ENCODE measurements at regions not wholly inside any gene's neighbourhood (a gene's known extent, or its start where the extent isn't known, plus 50 kb on each side); places are given as distances from the start of the nearest gene placed in this dataset.
"Not testable (repeated sequence)": the region's sequence is repeated elsewhere in the genome, so short reads cannot be mapped to it uniquely, and the experiment has no call there.

GRCh38 chr6:113750151-113750855, 106.8 kb upstream of the MARCKS start:
- peak; percentile 83 for DNase-seq

GRCh38 chr6:113754291-113754690, 102.9 kb upstream of the MARCKS start:
- no peak for DNase-seq

- DNase-seq: no peak
Observed at GRCh38 chr6:113755449-113756289, 101.5 kb upstream of the MARCKS start.

DNA sequence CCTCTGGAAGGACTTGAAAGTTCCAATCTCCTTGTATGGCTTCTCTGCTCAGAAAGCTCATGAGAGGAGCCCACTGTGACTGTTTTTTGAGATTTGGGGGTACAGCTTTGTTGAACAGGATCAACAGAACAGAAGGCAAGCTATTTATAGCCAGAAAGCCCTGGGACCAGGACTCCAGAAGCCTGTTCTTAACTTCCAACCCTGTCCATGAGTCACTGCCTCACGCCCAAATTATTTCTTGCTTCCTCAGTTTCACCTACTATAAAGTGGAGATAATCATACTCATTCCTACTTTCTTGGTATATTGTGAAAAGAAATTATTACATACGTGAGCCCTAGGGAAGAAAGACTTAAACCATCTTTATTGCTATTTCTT, 100.9 kb upstream of the MARCKS start:
- DNase-seq: no peak

- no peak for DNase-seq
Observed at GRCh38 chr6:113758214-113758613, 98.9 kb upstream of the MARCKS start.

DNA sequence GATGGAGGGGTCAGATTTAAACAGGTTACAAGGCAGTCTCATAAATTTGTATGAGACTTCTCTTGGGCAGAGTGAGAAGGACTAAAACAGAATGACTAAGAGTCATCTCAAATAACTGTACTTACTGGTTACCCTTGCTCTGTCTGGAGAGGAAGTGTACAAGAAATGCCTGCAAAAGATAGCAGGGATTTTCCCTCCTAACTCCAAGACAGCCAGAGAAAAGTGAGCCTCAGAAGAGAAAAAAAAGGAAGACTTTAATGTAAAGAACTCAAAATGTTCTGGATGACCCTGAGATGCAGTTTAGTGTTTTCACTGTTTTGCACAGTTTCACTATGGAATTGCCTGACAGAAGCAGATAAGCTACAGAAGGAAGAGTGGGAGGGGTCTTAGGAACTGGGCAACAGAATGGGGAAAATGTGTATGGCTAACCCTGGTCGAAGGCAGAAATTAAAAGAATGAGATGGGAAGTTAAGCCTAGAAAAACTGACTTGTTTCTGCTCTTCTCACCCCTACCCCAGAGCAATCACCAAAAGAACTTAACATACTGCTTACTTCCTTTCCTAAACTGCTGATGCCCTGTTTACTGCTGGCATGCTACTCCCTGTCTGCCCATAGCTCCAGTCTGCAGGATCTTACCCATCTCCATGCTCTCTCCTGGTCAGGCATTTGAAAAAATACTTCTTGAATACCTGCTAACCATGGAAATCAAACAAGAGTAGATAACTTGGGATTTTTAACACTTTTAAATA, 98.1 kb upstream of the MARCKS start:
- DNase-seq: peak; percentile 86

- DNase-seq: peak; percentile 94
Observed at GRCh38 chr6:113762641-113763040, 94.5 kb upstream of the MARCKS start.

DNA sequence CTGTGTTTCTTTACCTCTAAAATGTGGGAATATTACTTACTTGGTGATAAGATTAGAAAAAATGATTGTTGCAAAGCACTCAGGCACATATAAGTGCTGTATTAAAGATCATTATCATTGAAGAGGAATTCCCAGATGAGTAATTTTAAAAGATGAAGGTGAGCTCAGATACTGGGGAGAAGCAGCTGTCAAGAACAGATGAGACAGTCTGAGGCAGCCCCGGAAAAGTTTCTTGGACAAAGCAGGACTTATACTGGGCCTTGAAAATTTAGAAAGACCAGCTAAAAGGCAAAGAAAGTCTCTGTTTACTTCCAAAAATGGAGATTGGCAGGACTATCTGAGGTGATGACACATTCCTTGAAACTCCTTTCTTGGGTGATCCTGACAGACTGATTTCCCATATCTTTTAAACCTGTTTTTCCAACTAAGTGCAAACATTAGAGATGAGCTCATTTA, 93.8 kb upstream of the MARCKS start:
- DNase-seq: peak; percentile 36

DNA sequence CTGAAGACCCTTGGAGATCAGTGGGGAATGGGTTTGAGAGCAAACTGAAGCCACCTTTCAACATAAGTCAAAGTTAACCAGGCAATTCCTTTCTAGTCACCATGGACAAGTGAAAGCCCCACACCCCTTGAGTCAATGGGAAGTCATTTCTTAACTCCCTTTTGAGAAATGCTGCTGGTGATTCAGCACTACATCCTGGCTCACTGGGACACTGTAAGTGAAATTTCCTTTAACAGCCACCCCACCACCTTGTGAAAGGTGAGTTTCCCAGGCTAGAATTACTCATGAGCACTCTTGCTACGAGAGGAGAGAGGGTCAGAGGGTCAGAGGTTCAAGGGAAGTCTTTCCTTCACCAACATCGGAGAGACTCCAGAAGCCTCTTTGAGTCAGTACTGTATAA, 93.3 kb upstream of the MARCKS start:
- DNase-seq: peak; percentile 96

GRCh38 chr6:113765909-113766308, 91.2 kb upstream of the MARCKS start:
- DNase-seq: no peak

DNA sequence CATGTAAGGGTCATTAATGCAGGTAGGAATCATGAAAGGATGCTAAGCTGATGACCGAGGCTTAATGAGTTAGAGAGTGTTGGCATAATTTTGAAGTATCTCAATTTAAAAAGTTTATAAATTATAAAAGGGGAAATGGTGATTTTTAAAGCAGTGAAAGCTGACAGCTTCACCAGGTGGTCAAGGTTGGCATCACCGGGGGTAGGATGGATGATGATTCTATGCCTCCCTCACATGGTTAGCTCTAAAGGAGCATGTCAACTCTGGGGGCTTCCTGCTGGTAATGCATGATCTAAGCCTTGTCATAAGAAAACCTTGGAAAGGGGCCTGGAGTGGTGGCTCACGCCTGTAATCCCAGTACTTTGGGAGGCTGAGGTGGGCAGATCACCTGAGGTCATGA, 89.2 kb upstream of the MARCKS start:
- DNase-seq: no peak

DNA sequence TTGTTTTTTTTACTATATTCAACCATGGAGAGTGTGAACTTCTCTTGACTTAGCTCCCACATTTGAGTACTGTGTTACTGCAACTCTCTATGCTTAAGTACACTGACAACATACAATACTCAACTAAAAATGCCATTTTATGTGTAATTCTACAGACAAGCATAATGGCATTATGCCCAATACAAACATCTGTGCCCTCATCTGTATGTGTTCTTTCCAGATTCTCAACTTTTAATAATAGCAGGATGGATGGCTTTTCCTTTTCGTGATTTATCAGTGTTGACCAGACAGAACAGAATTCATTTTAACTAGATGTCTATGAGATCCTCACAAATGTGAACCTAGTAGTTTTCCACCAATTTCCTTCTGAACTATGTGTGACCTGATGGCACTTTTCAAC, 84.2 kb upstream of the MARCKS start:
- DNase-seq: no peak

DNA sequence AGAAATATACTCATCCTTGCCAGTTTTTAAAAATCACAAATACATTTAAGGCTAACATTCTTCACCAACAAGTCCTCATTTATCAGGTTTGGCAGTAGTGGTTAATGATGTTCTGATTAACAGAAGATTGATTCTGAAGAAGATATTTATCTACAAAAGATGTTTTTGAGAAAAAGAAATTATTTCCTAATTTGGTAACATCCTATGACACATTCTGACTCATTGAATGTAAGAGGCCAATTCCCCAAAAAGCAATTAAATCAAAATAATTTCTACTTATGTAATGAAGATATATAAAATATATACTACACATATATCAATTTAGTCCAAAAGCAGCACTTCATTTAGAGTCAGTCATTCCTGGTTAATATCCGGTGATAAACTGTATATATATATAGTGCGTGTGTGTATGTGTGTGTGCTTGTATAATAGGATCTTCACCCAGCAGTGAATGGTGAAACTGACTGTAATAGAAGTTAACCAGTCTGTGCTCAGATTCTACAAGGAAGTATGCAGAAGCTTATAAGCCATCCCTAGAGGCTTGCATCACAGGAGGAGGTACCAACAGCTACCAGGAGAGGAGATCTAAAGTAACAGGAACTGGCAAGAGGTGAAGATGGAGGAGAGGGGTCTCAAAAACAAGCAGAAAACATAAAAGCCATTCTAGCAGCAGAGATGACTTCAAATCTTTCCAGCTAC, 82.9 kb upstream of the MARCKS start:
- peak; percentile 81 for DNase-seq

- no peak for DNase-seq
Observed at GRCh38 chr6:113776998-113777397, 80.1 kb upstream of the MARCKS start.

GRCh38 chr6:113777601-113778000, 79.5 kb upstream of the MARCKS start:
- no peak for DNase-seq

DNA sequence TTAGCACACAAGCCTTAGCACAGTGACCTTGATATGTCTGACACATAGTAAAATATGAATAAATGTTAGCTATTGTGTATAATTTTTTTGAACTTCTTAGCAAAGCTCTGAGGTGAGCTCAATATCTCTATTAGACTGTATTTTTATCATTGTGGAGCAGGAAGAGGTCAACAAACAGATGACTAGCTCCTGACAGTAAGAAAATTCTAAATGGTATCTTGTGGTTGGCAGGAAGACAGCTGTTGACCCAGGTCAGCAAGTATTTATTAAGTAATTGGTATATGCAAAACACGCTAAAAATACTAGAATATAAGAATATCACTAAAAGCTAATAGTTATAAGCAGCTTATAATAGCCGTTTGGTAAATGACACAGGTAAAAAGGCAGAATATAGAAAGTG, 77.5 kb upstream of the MARCKS start:
- DNase-seq: no peak

DNA sequence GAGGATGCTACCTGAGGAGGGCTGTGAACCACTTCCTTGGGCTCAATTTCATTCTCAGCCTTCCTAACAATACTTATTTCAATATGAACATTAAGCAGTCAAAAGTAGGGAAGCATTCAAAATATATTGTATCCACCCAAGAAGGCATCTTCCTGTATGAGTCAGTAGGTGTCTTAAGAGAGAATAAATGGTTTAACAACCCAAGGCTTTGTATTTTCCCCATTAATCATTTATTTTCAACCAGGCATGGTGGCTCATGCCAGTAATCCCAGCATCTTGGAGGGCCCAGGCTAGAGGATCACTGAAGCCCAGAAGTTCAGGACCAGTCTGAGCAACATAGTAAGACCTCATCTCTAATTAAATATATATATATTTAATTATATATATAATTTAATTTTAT, 74.5 kb upstream of the MARCKS start:
- DNase-seq: peak; percentile 22

DNA sequence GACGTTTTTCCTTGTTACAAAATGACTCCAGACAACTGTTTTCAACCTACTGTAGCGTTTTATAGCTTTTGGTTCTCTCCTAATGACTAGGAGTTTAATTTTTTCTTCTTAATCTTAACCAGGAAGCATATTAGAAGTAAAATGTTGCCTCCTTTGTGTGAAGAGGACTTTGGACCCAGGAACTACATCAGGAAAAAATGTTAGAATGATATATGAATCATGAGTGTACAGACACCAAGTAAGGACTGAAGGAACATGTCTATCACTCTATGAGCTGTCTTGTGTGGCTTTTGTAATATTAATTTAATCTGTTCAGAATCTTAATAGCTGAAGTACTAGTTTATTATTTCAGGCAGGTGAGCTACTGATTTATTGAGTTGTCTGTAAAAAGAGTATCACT, 71.0 kb upstream of the MARCKS start:
- DNase-seq: no peak

DNA sequence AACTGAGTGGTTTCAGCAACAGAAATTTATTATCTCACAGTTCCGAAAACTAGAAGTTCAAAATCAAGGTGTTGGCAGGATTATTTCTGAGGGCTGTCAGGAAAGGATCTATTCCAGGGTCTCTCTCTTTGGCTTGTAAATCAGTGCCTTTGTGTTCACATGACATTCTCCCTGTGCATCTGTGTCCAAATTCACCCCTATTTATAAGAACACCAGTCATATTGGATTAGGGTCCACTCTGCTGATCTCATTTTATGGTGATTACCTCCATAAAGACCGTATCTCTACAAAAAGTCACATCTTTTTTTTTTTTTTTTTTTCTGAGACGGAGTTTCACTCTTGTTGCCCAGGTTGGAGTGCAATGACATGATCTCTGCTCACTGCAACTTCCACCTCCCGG, 68.6 kb upstream of the MARCKS start:
- DNase-seq: no peak

DNA sequence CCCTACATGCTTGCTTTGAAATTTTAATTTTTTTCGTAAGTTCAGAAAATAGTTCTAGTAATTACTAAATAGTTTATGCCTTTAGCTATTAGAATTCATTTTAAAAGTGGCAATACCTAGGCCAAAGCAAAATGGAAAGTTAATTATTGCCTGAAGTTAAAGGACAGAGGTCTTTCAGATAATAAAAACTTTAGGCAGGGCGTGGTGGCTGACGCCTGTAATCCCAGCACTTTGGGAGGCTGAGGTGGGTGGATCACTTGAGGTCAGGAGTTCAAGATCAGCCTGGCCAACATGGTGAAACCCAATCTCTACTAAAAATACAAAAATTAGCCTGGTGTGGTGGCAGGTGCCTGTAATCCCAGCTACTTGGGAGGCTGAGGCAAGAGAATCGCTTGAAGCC, 65.9 kb upstream of the MARCKS start:
- DNase-seq: not testable (repeated sequence)

- peak; percentile 30 for DNase-seq
Observed at GRCh38 chr6:113795371-113795770, 61.8 kb upstream of the MARCKS start.

DNA sequence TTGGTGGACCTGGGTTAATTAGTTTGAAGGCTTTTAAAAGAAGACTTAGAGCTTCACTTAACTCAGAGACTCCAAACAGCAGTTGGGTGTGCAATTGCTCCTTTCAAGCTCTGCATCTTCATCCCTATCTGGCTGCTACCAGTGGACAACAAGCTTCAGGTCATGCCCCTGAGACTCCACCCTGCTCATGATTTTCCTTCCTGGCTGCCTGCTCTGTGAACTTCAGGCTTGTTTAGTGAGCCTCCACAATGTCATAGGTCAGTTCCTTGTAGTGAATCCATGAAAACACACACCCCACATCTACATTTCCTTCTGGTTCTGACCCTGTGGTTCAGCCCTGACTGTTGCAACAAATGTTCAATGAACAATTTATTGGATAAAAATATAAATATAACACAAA, 61.1 kb upstream of the MARCKS start:
- DNase-seq: no peak

DNA sequence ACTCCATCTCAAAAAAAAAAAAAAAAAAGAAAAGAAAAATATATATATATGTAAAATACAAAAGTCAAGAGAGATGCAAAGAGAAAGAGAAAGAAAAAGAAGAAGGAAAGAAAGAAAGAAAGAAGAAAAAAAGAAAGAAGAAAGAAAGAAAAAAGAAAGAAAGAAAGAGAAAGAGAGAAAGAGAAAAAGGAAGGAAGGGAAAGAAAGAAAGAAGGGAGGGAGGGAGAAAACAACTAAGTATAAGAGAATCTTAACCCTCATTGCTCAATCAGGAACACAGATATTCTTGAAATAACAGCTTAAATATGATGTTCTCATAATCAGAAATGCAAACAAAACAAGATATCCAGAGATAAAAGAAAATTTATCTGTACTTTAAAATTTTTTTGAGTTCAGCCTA, 54.4 kb upstream of the MARCKS start:
- DNase-seq: no peak
